HepG2 (cell line): ENCODE measurements at regions not wholly inside any gene's neighbourhood (a gene's known extent, or its start where the extent isn't known, plus 50 kb on each side); places are given as distances from the start of the nearest gene placed in this dataset.

Source experiments
- ATAC-seq: fragments of 200-7000 bp; cut with Tn5 transposase; 3 replicates; pipeline ENCODE4 v1.9.1; 2020; ENCODE audit warnings: mild to moderate bottlenecking, moderate library complexity
- BruUV-seq: library from RNA; stranded (reverse); fragments of 400-500 nt; replicated peaks from 2 replicates; lab custom pipeline; 2021; lab: Mats Ljungman, UMichigan
- CTCF ChIA-PET: fragments of 300-600 bp; formaldehyde crosslinking; extraction: SDS; loops from one replicate; lab custom pipeline; 2021; ENCODE audit warnings: low total read pairs, inconsistent platforms, low intra/inter-chr PET ratio; lab: Yijun Ruan, JAX
- POLR2A ChIA-PET: fragments of 350-600 bp; sonication (Branson Sonifier 250); formaldehyde crosslinking; loops from one replicate; lab custom pipeline; 2020; ENCODE audit warnings: antibody characterized with exemption, inconsistent platforms; lab: Yijun Ruan, JAX
- DNase-seq: peaks from one replicate; pipeline ENCODE4 v3.0.0-alpha.2; 2015; ENCODE audit warnings: low spot score
- FAIRE-seq: peaks from 3 replicates; lab custom pipeline; 2011; peaks lifted over from hg19 to GRCh38; lab: Jason Lieb, UNC
- H2AFZ ChIP-seq: one replicate; pipeline ENCODE4 v1.6.1; 2011; ENCODE audit warnings: low read length, inconsistent platforms
- H3K27ac ChIP-seq: fragments of 300-600 bp; 3 replicates; pipeline ENCODE4 v1.8.0; 2011; ENCODE audit warnings: mixed run types, mild to moderate bottlenecking, mixed read lengths, low read length, inconsistent platforms; ENCODE audit not compliant: insufficient read depth; ENCODE audit errors: extremely low read length
- H3K27me3 ChIP-seq, 2 experiments: fragments of 200-600 bp in 1 of 2; 2 replicates in 1 of 2; 3 replicates in 1 of 2; pipeline versions ENCODE4 v1.6.0 to v1.8.0; 2011; ENCODE audit warnings: low read length in 2 of 2, mild to moderate bottlenecking in 2 of 2, moderate library complexity in 2 of 2, inconsistent platforms in 1 of 2; ENCODE audit not compliant: insufficient read depth in 2 of 2, control insufficient read depth in 1 of 2
- H3K36me3 ChIP-seq, 2 experiments: fragments of 200-600 bp in 1 of 2; replicated peaks in 1 of 2; 2 replicates in 1 of 2; 3 replicates in 1 of 2; pipeline versions ENCODE4 v1.5.1 to v1.8.0; 2011; ENCODE audit warnings: low read length in 2 of 2, inconsistent platforms in 1 of 2; ENCODE audit not compliant: insufficient read depth in 2 of 2, control insufficient read depth in 1 of 2
- H3K4me1 ChIP-seq: 2 replicates; pipeline ENCODE4 v1.5.1; 2012; ENCODE audit warnings: low read length, inconsistent platforms; ENCODE audit not compliant: insufficient read depth
- H3K4me2 ChIP-seq: 2 replicates; pipeline ENCODE4 v1.6.0; 2011; ENCODE audit warnings: low read depth, low read length, inconsistent platforms
- H3K4me3 ChIP-seq, 3 experiments: fragments of 200-600 bp in 1 of 3; sonication (generic), shearing (Covaris generic) in 1 of 3; replicated peaks in 1 of 3; 2 replicates each; pipeline ENCODE4 v1.5.1; 2011 to 2016; ENCODE audit warnings: low read length in 3 of 3, inconsistent platforms in 2 of 3, low read depth in 2 of 3, mild to moderate bottlenecking in 2 of 3, control low read depth in 1 of 3, mixed read lengths in 1 of 3; ENCODE audit not compliant: insufficient read depth in 1 of 3
- H3K79me2 ChIP-seq: one replicate; pipeline ENCODE4 v1.6.1; 2011; ENCODE audit warnings: low read length, inconsistent platforms; ENCODE audit not compliant: insufficient read depth
- H3K9ac ChIP-seq: 2 replicates; pipeline ENCODE4 v1.6.0; 2011; ENCODE audit warnings: mild to moderate bottlenecking, low read depth, low read length, inconsistent platforms; ENCODE audit not compliant: insufficient read depth
- H3K9me3 ChIP-seq: 2 replicates; pipeline ENCODE4 v1.5.1; 2012; ENCODE audit warnings: mild to moderate bottlenecking, low read length
- H4K20me1 ChIP-seq: 2 replicates; pipeline ENCODE4 v1.6.0; 2011; ENCODE audit warnings: inconsistent platforms, mild to moderate bottlenecking, low read length, moderate library complexity; ENCODE audit not compliant: insufficient read depth
- ARID4A ChIP-seq: sonication (generic); formaldehyde crosslinking; IDR thresholded peaks from 2 replicates; pipeline ENCODE4 v1.5.0; 2020; ENCODE audit warnings: mild to moderate bottlenecking, missing genetic modification reagents, borderline replicate concordance
- CHD4 ChIP-seq: fragments of 200-600 bp; sonication (generic); IDR thresholded peaks from 2 replicates; pipeline ENCODE4 v1.7.0; 2017; ENCODE audit warnings: mild to moderate bottlenecking, low read length, borderline replicate concordance
- FOXA1 ChIP-seq, 2 experiments: fragments of 450-650 bp in 1 of 2; sonication (generic) in 1 of 2; formaldehyde crosslinking in 1 of 2; IDR thresholded peaks; 2 replicates each; pipeline versions ENCODE4 v1.4.0 to v1.6.1; 2016 to 2020; ENCODE audit warnings: missing genetic modification reagents in 1 of 2
- HOXD1 ChIP-seq: sonication (generic); formaldehyde crosslinking; IDR thresholded peaks from 2 replicates; pipeline ENCODE4 v1.5.0; 2020; ENCODE audit warnings: missing genetic modification reagents
- JUNB ChIP-seq: sonication (generic); formaldehyde crosslinking; IDR thresholded peaks from 2 replicates; pipeline ENCODE4 v1.8.0; 2022; ENCODE audit warnings: missing genetic modification reagents, mild to moderate bottlenecking, borderline replicate concordance
- KDM1A ChIP-seq: IDR thresholded peaks from 2 replicates; pipeline ENCODE4 v1.6.1; 2016; ENCODE audit warnings: missing compliant biosample characterization
- MTERF4 ChIP-seq: sonication (generic); formaldehyde crosslinking; IDR thresholded peaks from 2 replicates; pipeline ENCODE4 v1.8.0; 2023; ENCODE audit warnings: mild to moderate bottlenecking, missing genetic modification reagents
- MTF2 ChIP-seq: sonication (generic); formaldehyde crosslinking; IDR thresholded peaks from 2 replicates; pipeline ENCODE4 v1.5.0; 2020; ENCODE audit warnings: missing genetic modification reagents, borderline replicate concordance
- RBFOX2 ChIP-seq: fragments of 200-400 bp; formaldehyde crosslinking; IDR thresholded peaks from 2 replicates; pipeline ENCODE4 v1.6.1; 2017; ENCODE audit warnings: low read depth, mild to moderate bottlenecking, low read length
- SNAPC2 ChIP-seq: sonication (generic); formaldehyde crosslinking; IDR thresholded peaks from 2 replicates; pipeline ENCODE4 v1.8.1; 2022; ENCODE audit warnings: mild to moderate bottlenecking, missing genetic modification reagents
- TBX2 ChIP-seq: sonication (generic); formaldehyde crosslinking; IDR thresholded peaks from 2 replicates; pipeline ENCODE4 v1.5.0; 2020; ENCODE audit warnings: missing genetic modification reagents, mild to moderate bottlenecking, borderline replicate concordance
- ZNF616 ChIP-seq: sonication (generic); formaldehyde crosslinking; IDR thresholded peaks from 2 replicates; pipeline ENCODE4 v1.5.0; 2020; ENCODE audit warnings: low read depth, mild to moderate bottlenecking, missing genetic modification reagents
- ZNF629 ChIP-seq: sonication (generic); formaldehyde crosslinking; conservative IDR thresholded peaks from 2 replicates; pipeline ENCODE4 v1.5.0; 2020; ENCODE audit warnings: missing genetic modification reagents
- ZNF746 ChIP-seq: sonication (generic); formaldehyde crosslinking; IDR thresholded peaks from 2 replicates; pipeline ENCODE4 v1.8.0; 2022; ENCODE audit warnings: mild to moderate bottlenecking, missing genetic modification reagents
- ZNF878 ChIP-seq: sonication (generic); formaldehyde crosslinking; IDR thresholded peaks from 2 replicates; pipeline ENCODE4 v1.8.1; 2023; ENCODE audit warnings: mild to moderate bottlenecking, missing genetic modification reagents, moderate library complexity
- ZNF879 ChIP-seq: sonication (generic); formaldehyde crosslinking; IDR thresholded peaks from 2 replicates; pipeline ENCODE4 v1.8.1; 2023; ENCODE audit warnings: missing genetic modification reagents
- whole genome bisulfite sequencing: methylation state at CpG from one replicate; pipeline ENCODE4 v1.1.6; 2017; ENCODE audit warnings: low lambda C conversion rate; 5-methylcytosine and 5-hydroxymethylcytosine counted together
- in situ Hi-C: cut with HindIII; loops from 2 replicates; pipeline ENCODE4 v1.10.0; 2017; ENCODE audit warnings: low pct_unique_long_range_greater_than_20kb; ENCODE audit not compliant: extremely low pct_ligation_motif_present
- intact Hi-C: fragments of 100-400 bp; cut with micrococcal nuclease; formaldehyde crosslinking; loops from one replicate; pipeline ENCODE4 v1.10.0; 2022; ENCODE audit not compliant: unreplicated experiment

GRCh38 chr3:8444883-8445282 is 56.7 kb upstream of the LMCD1 start:
- no peak for FAIRE-seq
- CTCF ChIA-PET = interaction anchor here (1.4 kb wide), 1 partner anchor 207 kb away, joined by 3 read pairs; no protein-coding TSS in a partner anchor
- H3K4me2 ChIP-seq = peak overlapping the region; percentile 78

GRCh38 chr3:8445861-8446260 is 55.8 kb upstream of the LMCD1 start:
- ChIA-PET POLR2A (interaction anchor here (2.4 kb wide), 1 partner anchor 38 kb away, joined by 14 read pairs; no protein-coding TSS in a partner anchor), CTCF (no interaction called here)
- ATAC-seq (no peak), FAIRE-seq (no peak), DNase-seq (no peak)
- no peaks in the 10 kb centered on the region for H3K27me3 ChIP-seq
- peaks cover 69% of the 10 kb centered on the region for H3K4me1 ChIP-seq
- TF ChIP-seq TBX2 (CRISPR knock-in tag) = no peak
- no peak for TF ChIP-seq HOXD1 (CRISPR knock-in tag)
- TF ChIP-seq ZNF746 = no peak
- no peak for TF ChIP-seq MTF2 (CRISPR knock-in tag)
- TF ChIP-seq FOXA1 (IDR thresholded peaks at IDR 0.05) = no peak
- no peak for TF ChIP-seq FOXA1 (CRISPR knock-in tag; IDR thresholded peaks at IDR 0.05)
- TF ChIP-seq ARID4A = no peak
- no peak for TF ChIP-seq RBFOX2
- no peak for TF ChIP-seq JUNB (CRISPR knock-in tag)
- TF ChIP-seq ZNF616 (CRISPR knock-in tag) = no peak
- TF ChIP-seq MTERF4 (CRISPR knock-in tag) = no peak
- TF ChIP-seq ZNF879 (CRISPR knock-in tag) = no peak
- no peak overlapping the region for H3K4me3 ChIP-seq
- H3K79me2 ChIP-seq = no peaks in the 10 kb centered on the region
- no TSS peak for BruUV-seq
- H2AFZ ChIP-seq = no peak overlapping the region
- intact Hi-C loops = no loop called here
- no peak overlapping the region for H3K9ac ChIP-seq
- no peaks in the 10 kb centered on the region for H3K36me3 ChIP-seq
- no peaks in the 10 kb centered on the region for H4K20me1 ChIP-seq
- no peaks in the 10 kb centered on the region for H3K9me3 ChIP-seq
- in situ Hi-C loops = no loop called here
- 88% methylated on average over 2 of the region's 2 CpGs for WGBS
- no peak overlapping the region for H3K4me2 ChIP-seq
- peak overlapping the region; percentile 22 for H3K27ac ChIP-seq

More at GRCh38 chr3:8444883-8445282, 56.7 kb upstream of the LMCD1 start:
- H3K4me1 ChIP-seq = peaks cover 69% of the 10 kb centered on the region
- no peaks in the 10 kb centered on the region for H3K79me2 ChIP-seq
- intact Hi-C loops (loop anchor here (1.0 kb wide), 2 partner anchors 44 to 56 kb away; partner anchors contain the start of gene LMCD1), in situ Hi-C loops (loop anchor here (5.0 kb wide), 2 partner anchors 57 to 177 kb away; partner anchors contain the start of gene LMCD1)
- BruUV-seq = no TSS peak
- H4K20me1 ChIP-seq = no peaks in the 10 kb centered on the region
- POLR2A ChIA-PET = interaction anchor here (0.8 to 3.4 kb wide), 9 partner anchors 8 to 203 kb away, joined by 3 to 42 read pairs (median 4); partner anchors contain the start of gene LMCD1
- ATAC-seq (no peak), DNase-seq (no peak)
- no peaks in the 10 kb centered on the region for H3K27me3 ChIP-seq
- WGBS = 92% methylated on average over 3 of the region's 3 CpGs
- no peaks in the 10 kb centered on the region for H3K9me3 ChIP-seq
- peak overlapping the region in 1 of 3 experiments; percentile 12; a peak in 1 of 6 replicates for H3K4me3 ChIP-seq
- H3K27ac ChIP-seq = peak overlapping the region; percentile 97
- no peak overlapping the region for H2AFZ ChIP-seq
- H3K9ac ChIP-seq = peak overlapping the region; percentile 63
- H3K36me3 ChIP-seq = no peaks in the 10 kb centered on the region
- TF ChIP-seq SNAPC2 (CRISPR knock-in tag) (no peak), ZNF878 (CRISPR knock-in tag) (no peak), ZNF629 (CRISPR knock-in tag) (peak; percentile 94), KDM1A (CRISPR knock-in tag) (peak; percentile 63; the same call in 1 of the 2 replicates), CHD4 (peak; percentile 91; the same call in 1 of the 2 replicates)
